ENCODE measurements at regions not wholly inside any gene's neighbourhood (a gene's known extent, or its start where the extent isn't known, plus 50 kb on each side); places are given as distances from the start of the nearest gene placed in this dataset.
A peak's percentile ranks its signal among the peaks of the same experiment; 100 is the strongest.
"Not testable (repeated sequence)": the region's sequence is repeated elsewhere in the genome, so short reads cannot be mapped to it uniquely, and the experiment has no call there.

DNA sequence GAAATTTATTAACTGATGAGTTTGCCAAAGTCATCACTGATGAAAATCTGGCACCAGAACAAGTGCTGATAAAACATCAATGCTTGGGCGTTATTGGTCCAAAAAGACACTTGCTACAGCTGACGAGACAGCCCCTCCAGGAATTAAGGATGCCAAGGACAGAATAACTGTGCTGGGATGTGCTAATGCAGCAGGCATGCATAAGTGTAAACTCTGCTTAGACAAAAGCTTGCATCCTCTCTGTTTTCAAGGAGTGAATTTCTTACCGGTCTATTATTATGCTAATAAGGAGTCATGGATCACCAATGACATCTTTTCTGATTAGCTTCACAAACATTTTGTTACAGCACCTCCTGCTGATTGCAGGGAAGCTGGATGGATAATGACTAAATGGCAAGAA, 402.0 kb downstream of the LTN1 start:
- POLR2A ChIA-PET, result no interaction called here

DNA sequence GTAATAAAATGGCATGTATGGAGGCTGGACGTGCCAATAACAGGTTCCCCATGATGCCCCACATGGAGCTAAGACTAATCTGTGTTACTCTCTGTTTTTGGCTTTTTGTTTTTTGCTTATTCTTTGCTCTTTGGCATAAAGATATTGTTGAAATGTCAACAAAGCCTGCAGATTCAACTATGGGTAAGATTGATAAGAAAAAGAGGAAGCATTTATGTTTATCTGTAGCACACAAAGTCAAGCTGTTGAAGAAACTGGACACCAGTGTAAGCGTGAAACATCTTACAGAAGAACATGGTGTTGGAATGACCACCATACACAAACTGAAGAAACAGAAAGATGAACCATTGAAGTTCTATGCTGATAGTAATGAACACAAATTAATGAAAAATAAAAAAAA, 402.7 kb downstream of the LTN1 start:
- DNase-seq (ENCODE audit: low read depth, low spot score), result no peak
- no peak overlapping the region for H3K4me3 ChIP-seq (ENCODE audit: low read depth, low read length)
- POLR2A ChIA-PET, result no interaction called here
- TF ChIP-seq, protein P1, sequence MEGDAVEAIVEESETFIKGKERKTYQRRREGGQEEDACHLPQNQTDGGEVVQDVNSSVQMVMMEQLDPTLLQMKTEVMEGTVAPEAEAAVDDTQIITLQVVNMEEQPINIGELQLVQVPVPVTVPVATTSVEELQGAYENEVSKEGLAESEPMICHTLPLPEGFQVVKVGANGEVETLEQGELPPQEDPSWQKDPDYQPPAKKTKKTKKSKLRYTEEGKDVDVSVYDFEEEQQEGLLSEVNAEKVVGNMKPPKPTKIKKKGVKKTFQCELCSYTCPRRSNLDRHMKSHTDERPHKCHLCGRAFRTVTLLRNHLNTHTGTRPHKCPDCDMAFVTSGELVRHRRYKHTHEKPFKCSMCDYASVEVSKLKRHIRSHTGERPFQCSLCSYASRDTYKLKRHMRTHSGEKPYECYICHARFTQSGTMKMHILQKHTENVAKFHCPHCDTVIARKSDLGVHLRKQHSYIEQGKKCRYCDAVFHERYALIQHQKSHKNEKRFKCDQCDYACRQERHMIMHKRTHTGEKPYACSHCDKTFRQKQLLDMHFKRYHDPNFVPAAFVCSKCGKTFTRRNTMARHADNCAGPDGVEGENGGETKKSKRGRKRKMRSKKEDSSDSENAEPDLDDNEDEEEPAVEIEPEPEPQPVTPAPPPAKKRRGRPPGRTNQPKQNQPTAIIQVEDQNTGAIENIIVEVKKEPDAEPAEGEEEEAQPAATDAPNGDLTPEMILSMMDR (IDR thresholded peaks at IDR 0.05; ENCODE audit: insufficient read depth, low read length, missing control alignments), result no peak
- CTCF ChIA-PET, result no interaction called here

More for the DNA sequence above, 402.0 kb downstream of the LTN1 start:
- CTCF ChIA-PET, result no interaction called here
- TF ChIP-seq, protein P1 (IDR thresholded peaks at IDR 0.05; ENCODE audit: insufficient read depth, low read length, missing control alignments), result no peak
- DNase-seq (ENCODE audit: low read depth, low spot score), result no peak
- no peak overlapping the region for H3K4me3 ChIP-seq (ENCODE audit: low read depth, low read length)

DNA sequence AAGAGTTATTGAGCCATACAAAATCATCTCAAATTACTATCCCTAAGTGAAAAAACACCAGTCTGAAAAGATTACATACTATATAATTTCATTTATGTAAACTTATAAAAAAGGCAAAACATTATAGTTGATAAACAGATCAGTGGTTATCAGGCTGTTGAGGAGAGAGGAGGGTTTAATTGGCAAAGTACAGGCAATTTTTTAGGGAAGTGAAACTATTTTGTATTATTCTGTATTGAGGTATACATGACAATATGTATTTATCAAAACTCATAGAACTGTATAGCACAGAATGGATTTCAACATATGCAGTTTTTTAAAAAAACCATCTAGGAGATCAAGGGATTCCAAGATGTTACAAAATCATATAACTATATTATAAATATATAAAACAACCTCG, 403.7 kb downstream of the LTN1 start:
- ChIA-PET CTCF (no interaction called here), POLR2A (no interaction called here)
- no peak for DNase-seq (ENCODE audit: low read depth, low spot score)
- H3K4me3 ChIP-seq (ENCODE audit: low read depth, low read length), result no peak overlapping the region
- TF ChIP-seq, protein P1 (IDR thresholded peaks at IDR 0.05; ENCODE audit: insufficient read depth, low read length, missing control alignments), result no peak

DNA sequence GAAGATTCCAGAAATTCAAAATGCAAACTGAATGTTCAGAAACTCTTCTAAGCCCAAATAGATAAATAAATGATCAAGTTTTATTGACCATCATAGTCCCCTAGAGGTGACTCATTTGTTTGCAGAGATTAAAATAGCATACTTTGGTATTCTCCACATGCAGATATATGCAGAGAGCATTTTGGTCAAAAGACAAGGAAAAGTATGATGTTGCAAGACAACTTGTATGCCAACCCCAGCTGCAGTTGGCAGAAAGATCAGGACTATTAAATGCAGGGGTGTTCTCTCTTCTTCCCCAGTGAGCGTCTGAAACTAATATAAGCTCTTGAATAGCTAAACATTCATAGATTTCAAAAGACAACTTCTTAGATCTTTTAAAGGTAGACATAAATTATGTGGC, 404.9 kb downstream of the LTN1 start:
- TF ChIP-seq, protein P1 (IDR thresholded peaks at IDR 0.05; ENCODE audit: insufficient read depth, low read length, missing control alignments), result no peak
- DNase-seq (ENCODE audit: low read depth, low spot score), result peak; percentile 16
- H3K4me3 ChIP-seq (ENCODE audit: low read depth, low read length), result no peak overlapping the region
- ChIA-PET CTCF (interaction anchor here (0.9 kb wide), 1 partner anchor 9 kb away, joined by 3 read pairs; no protein-coding TSS in a partner anchor), POLR2A (no interaction called here)

DNA sequence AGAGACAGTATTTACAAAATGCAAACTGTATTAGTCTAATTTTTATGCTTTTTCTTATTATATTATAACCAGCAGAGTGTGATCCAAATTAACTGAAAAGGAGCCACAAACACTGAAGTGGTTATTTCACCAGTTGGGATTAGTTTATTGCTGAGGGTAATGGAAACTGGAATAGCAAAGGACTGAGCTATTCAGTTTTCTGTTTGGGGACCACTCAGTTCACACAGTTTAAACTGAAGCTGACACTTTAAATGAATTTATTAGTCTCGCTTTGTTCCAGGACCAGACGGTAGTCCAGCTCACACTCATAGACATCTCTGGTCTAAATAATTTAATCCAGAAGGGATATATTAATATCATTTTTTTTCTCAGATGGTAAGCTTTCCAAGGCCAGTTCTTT, 410.7 kb downstream of the LTN1 start:
- H3K4me3 ChIP-seq (ENCODE audit: low read depth, low read length), result no peak overlapping the region
- TF ChIP-seq, protein P1 (IDR thresholded peaks at IDR 0.05; ENCODE audit: insufficient read depth, low read length, missing control alignments), result no peak
- POLR2A ChIA-PET, result no interaction called here
- DNase-seq (ENCODE audit: low read depth, low spot score), result no peak
- CTCF ChIA-PET, result no interaction called here

DNA sequence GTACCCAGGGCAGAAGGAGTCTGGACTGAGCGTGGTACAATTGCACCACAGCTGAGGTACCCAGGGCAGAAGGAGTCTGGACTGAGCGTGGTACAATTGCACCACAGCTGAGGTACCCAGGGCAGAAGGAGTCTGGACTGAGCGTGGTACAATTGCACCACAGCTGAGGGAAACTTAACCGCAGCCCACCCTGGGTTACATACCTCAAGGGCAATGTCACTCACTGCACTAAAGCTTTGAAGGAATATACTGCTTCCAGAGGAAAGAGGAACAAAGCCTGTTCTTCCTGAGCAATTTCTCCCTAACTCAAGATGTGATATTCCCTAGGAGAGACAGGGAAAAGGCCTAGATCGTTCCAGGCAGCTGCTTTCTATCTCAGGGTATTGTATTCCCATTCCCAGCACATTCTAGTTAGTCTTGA, 411.4 kb downstream of the LTN1 start:
- H3K4me3 ChIP-seq (ENCODE audit: low read depth, low read length); CTCF ChIA-PET: not testable (repeated sequence)
- peak; percentile 29 for DNase-seq (ENCODE audit: low read depth, low spot score)
- POLR2A ChIA-PET, result interaction anchor here (0.6 kb wide), 1 partner anchor 20 kb away, joined by 4 read pairs; no protein-coding TSS in a partner anchor

DNA sequence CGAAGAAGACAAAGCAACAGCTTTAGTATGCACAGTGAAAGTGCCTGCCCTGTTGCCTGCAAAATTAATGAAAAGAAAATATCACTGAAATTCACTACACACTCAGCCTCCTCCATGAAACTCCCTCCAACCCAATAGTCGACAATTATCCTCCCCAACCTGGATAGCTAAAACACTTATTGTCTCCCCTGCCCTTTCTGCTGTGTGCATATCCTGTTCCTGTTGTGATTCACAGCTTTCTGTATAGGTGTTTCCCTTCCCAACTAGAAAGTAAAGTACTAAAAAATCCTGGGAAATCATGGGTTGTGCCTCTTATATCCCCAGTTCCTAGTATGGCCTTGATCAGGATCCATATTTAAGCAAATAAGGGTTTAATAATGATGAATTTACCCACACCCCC, 412.1 kb downstream of the LTN1 start:
- no peak overlapping the region for H3K4me3 ChIP-seq (ENCODE audit: low read depth, low read length)
- TF ChIP-seq, protein P1 (IDR thresholded peaks at IDR 0.05; ENCODE audit: insufficient read depth, low read length, missing control alignments), result no peak
- no peak for DNase-seq (ENCODE audit: low read depth, low spot score)
- ChIA-PET POLR2A (no interaction called here), CTCF (no interaction called here)

Data from AG04449 (cell line).